H9 (cell line): ENCODE measurements at regions not wholly inside any gene's neighbourhood (a gene's known extent, or its start where the extent isn't known, plus 50 kb on each side); places are given as distances from the start of the nearest gene placed in this dataset.

Experiments
- DNase-seq: peaks from one replicate; pipeline ENCODE4 v3.0.0-alpha.2; 2017
- H2AFZ ChIP-seq: one replicate; pipeline ENCODE4 v1.6.1; 2013; ENCODE audit warnings: mild to moderate bottlenecking, low read length, control low read depth, moderate library complexity
- H2AK5ac ChIP-seq: 2 replicates; pipeline ENCODE4 v1.6.1; 2013; ENCODE audit warnings: low read length, control low read depth, mixed read lengths; ENCODE audit not compliant: insufficient read length
- H2BK120ac ChIP-seq: one replicate; pipeline ENCODE4 v1.6.1; 2013; ENCODE audit warnings: low read depth, mild to moderate bottlenecking, low read length, control low read depth, inconsistent platforms; ENCODE audit not compliant: poor library complexity, severe bottlenecking
- H2BK12ac ChIP-seq: 2 replicates; pipeline ENCODE4 v1.6.1; 2013; ENCODE audit warnings: low read length, control low read depth, mixed read lengths, low read depth; ENCODE audit not compliant: insufficient read length
- H2BK15ac ChIP-seq: 2 replicates; pipeline ENCODE4 v1.6.1; 2013; ENCODE audit warnings: low read depth, low read length, control low read depth
- H2BK20ac ChIP-seq: one replicate; pipeline ENCODE4 v1.6.1; 2013; ENCODE audit warnings: low read depth, mild to moderate bottlenecking, low read length, control low read depth, inconsistent platforms; ENCODE audit not compliant: poor library complexity, severe bottlenecking
- H2BK5ac ChIP-seq: 2 replicates; pipeline ENCODE4 v1.6.1; 2013; ENCODE audit warnings: low read length, control low read depth, mixed read lengths; ENCODE audit not compliant: insufficient read length
- H3K14ac ChIP-seq: 2 replicates; pipeline ENCODE4 v1.6.1; 2013; ENCODE audit warnings: low read length, control low read depth; ENCODE audit not compliant: insufficient read depth
- H3K18ac ChIP-seq: 2 replicates; pipeline ENCODE4 v1.6.1; 2013; ENCODE audit warnings: low read depth, mild to moderate bottlenecking, mixed read lengths, low read length, control low read depth; ENCODE audit not compliant: insufficient read length
- H3K23ac ChIP-seq: 2 replicates; pipeline ENCODE4 v1.6.1; 2013; ENCODE audit warnings: low read length, control low read depth, mixed read lengths, low read depth; ENCODE audit not compliant: insufficient read length
- H3K23me2 ChIP-seq: 2 replicates; pipeline ENCODE4 v1.6.1; 2013; ENCODE audit warnings: low read depth, mild to moderate bottlenecking, mixed read lengths, low read length, control low read depth; ENCODE audit not compliant: insufficient read length, poor library complexity, severe bottlenecking
- H3K27ac ChIP-seq: 2 replicates; pipeline ENCODE4 v1.5.1; 2013; ENCODE audit warnings: low read length, control low read depth, mixed read lengths, low read depth; ENCODE audit not compliant: insufficient read length
- H3K27me3 ChIP-seq: 2 replicates; pipeline ENCODE4 v1.6.1; 2013; ENCODE audit warnings: low read length, control low read depth, inconsistent platforms; ENCODE audit not compliant: insufficient read depth
- H3K4ac ChIP-seq: 2 replicates; pipeline ENCODE4 v1.6.1; 2013; ENCODE audit warnings: low read depth, mild to moderate bottlenecking, control low read depth, inconsistent platforms, low read length, moderate library complexity
- H3K4me1 ChIP-seq: 2 replicates; pipeline ENCODE4 v1.6.1; 2013; ENCODE audit warnings: low read length, control low read depth, inconsistent platforms; ENCODE audit not compliant: insufficient read depth
- H3K4me2 ChIP-seq: 2 replicates; pipeline ENCODE4 v1.6.1; 2013; ENCODE audit warnings: low read length, control low read depth, mixed read lengths; ENCODE audit not compliant: insufficient read length, insufficient read depth
- H3K56ac ChIP-seq: 2 replicates; pipeline ENCODE4 v1.6.1; 2013; ENCODE audit warnings: low read depth, mild to moderate bottlenecking, mixed read lengths, low read length, control low read depth; ENCODE audit not compliant: insufficient read length
- H3K79me1 ChIP-seq: 2 replicates; pipeline ENCODE4 v1.6.1; 2013; ENCODE audit warnings: low read depth, mild to moderate bottlenecking, moderate library complexity, low read length, control low read depth, inconsistent platforms; ENCODE audit not compliant: insufficient read depth, poor library complexity, severe bottlenecking
- H3K79me2 ChIP-seq: 2 replicates; pipeline ENCODE4 v1.6.1; 2013; ENCODE audit warnings: low read length, control low read depth, inconsistent platforms; ENCODE audit not compliant: insufficient read depth
- H3K9ac ChIP-seq: 2 replicates; pipeline ENCODE4 v1.6.1; 2013; ENCODE audit warnings: low read length, control low read depth, mixed read lengths; ENCODE audit not compliant: insufficient read length; ENCODE audit errors: extremely low read depth
- H3K9me3 ChIP-seq: one replicate; pipeline ENCODE4 v1.6.1; 2013; ENCODE audit warnings: low read depth, low read length, inconsistent platforms; ENCODE audit not compliant: control insufficient read depth
- H3T11ph ChIP-seq: one replicate; pipeline ENCODE4 v1.6.1; 2013; ENCODE audit warnings: mild to moderate bottlenecking, low read length, control low read depth, inconsistent platforms
- H4K20me1 ChIP-seq: one replicate; pipeline ENCODE4 v1.6.1; 2013; ENCODE audit not compliant: control insufficient read depth, insufficient read length, insufficient read depth
- H4K5ac ChIP-seq: 2 replicates; pipeline ENCODE4 v1.6.1; 2013; ENCODE audit warnings: low read depth, mild to moderate bottlenecking, mixed read lengths, low read length, control low read depth; ENCODE audit not compliant: insufficient read length
- H4K8ac ChIP-seq: replicated peaks from 2 replicates; pipeline ENCODE4 v1.6.1; 2013; ENCODE audit warnings: low read length, control low read depth, mixed read lengths, low read depth; ENCODE audit not compliant: insufficient read length
- H4K91ac ChIP-seq: 2 replicates; pipeline ENCODE4 v1.6.1; 2013; ENCODE audit warnings: low read depth, mild to moderate bottlenecking, moderate library complexity, mixed read lengths, low read length, control low read depth; ENCODE audit not compliant: insufficient read length
- H3K27ac Mint-ChIP-seq, 3 experiments: 2 replicates in 2 of 3; 3 replicates in 1 of 3; pipeline ENCODE4 v1.8.0; 2020 to 2021; ENCODE audit warnings: mixed read lengths in 3 of 3, mild to moderate bottlenecking in 1 of 3, moderate library complexity in 1 of 3
- H3K27me3 Mint-ChIP-seq: 2 replicates; pipeline ENCODE4 v1.8.0; 2021; ENCODE audit warnings: low read depth, mild to moderate bottlenecking, moderate library complexity, mixed read lengths
- H3K36me3 Mint-ChIP-seq, 3 experiments: 2 replicates in 2 of 3; 3 replicates in 1 of 3; pipeline ENCODE4 v1.8.0; 2020 to 2021; ENCODE audit warnings: low read depth in 3 of 3, mixed read lengths in 3 of 3; ENCODE audit not compliant: insufficient read depth in 1 of 3
- H3K4me1 Mint-ChIP-seq, 2 experiments: 2 replicates each; pipeline ENCODE4 v1.8.0; 2020; ENCODE audit warnings: mixed read lengths in 2 of 2
- H3K4me3 Mint-ChIP-seq, 2 experiments: 2 replicates in 1 of 2; 3 replicates in 1 of 2; pipeline ENCODE4 v1.8.0; 2020 to 2021; ENCODE audit warnings: mild to moderate bottlenecking in 2 of 2, mixed read lengths in 2 of 2, moderate library complexity in 1 of 2
- H3K9me3 Mint-ChIP-seq, 2 experiments: 2 replicates in 1 of 2; 3 replicates in 1 of 2; pipeline ENCODE4 v1.8.0; 2020; ENCODE audit warnings: mild to moderate bottlenecking in 2 of 2, mixed read lengths in 2 of 2, moderate library complexity in 1 of 2
- CTCF ChIP-seq: fragments of 200-600 bp; sonication (generic); conservative IDR thresholded peaks from 3 replicates; pipeline ENCODE4 v1.8.0; 2021; ENCODE audit warnings: antibody characterized with exemption, mild to moderate bottlenecking
- WGBS: extraction: QIAGEN DNeasy Blood & Tissue Kit; methylation state at CpG from one replicate; pipeline ENCODE4 v1.1.7; 2013; ENCODE audit warnings: missing lambda C conversion rate, low lambda C conversion rate, mixed read lengths; ENCODE audit not compliant: insufficient read length; ENCODE audit errors: extremely low coverage; 5-methylcytosine and 5-hydroxymethylcytosine counted together

- Histone ChIP-seq H4K20me1 (no peaks in the 10 kb centered on the region), H2AFZ (no peak overlapping the region), H2AK5ac (no peak overlapping the region), H3K9ac (no peak overlapping the region), H3K9me3 (peaks cover 6% of the 10 kb centered on the region), H2BK120ac (no peak overlapping the region), H3K27ac (no peak overlapping the region), H2BK12ac (no peak overlapping the region), H3K56ac (no peak overlapping the region), H2BK15ac (no peak overlapping the region), H4K5ac (no peak overlapping the region), H3K18ac (no peak overlapping the region), H3K79me1 (no peaks in the 10 kb centered on the region), H3K79me2 (no peaks in the 10 kb centered on the region), H2BK5ac (no peak overlapping the region), H3K4me1 (no peaks in the 10 kb centered on the region), H3K23ac (no peak overlapping the region), H3K4ac (no peak overlapping the region), H2BK20ac (no peak overlapping the region), H3K27me3 (no peaks in the 10 kb centered on the region), H3K23me2 (no peaks in the 10 kb centered on the region), H4K8ac (no peak overlapping the region), H4K91ac (no peak overlapping the region), H3T11ph (no peak overlapping the region), H3K4me2 (no peak overlapping the region), H3K14ac (no peak overlapping the region)
- no peak overlapping the region for H3K4me3 Mint-ChIP-seq
- TF ChIP-seq CTCF, result no peak
- peaks cover 7 to 8% of the 10 kb centered on the region in 2 experiments; a peak in 4 of 5 replicates for H3K9me3 Mint-ChIP-seq
- peaks cover 0 to 5% of the 10 kb centered on the region in 2 experiments; a peak in 3 of 4 replicates for H3K4me1 Mint-ChIP-seq
- peaks cover 2 to 20% (median 7%) of the 10 kb centered on the region in 3 experiments; a peak in 6 of 7 replicates for H3K36me3 Mint-ChIP-seq
- no peaks in the 10 kb centered on the region; the same call in 1 of the 2 replicates for H3K27me3 Mint-ChIP-seq
- no peak overlapping the region for H3K27ac Mint-ChIP-seq
- WGBS, result no CpG with 5 or more reads among the region's 1 CpG
- no peak for DNase-seq
Measured at GRCh38 chr2:160574468-160575140, 81.0 kb upstream of the RBMS1 start.
